GM18499 (cell line): ENCODE measurements at regions not wholly inside any gene's neighbourhood (a gene's known extent, or its start where the extent isn't known, plus 50 kb on each side); places are given as distances from the start of the nearest gene placed in this dataset.
"Not testable (repeated sequence)": the region's sequence is repeated elsewhere in the genome, so short reads cannot be mapped to it uniquely, and the experiment has no call there.

Source experiments
- ATAC-seq: cut with Tn5 transposase; IDR thresholded peaks from one replicate; pipeline ENCODE4 v1.9.1; 2021; ENCODE audit warnings: moderate number of reproducible peaks; ENCODE audit not compliant: insufficient read depth, unreplicated experiment

DNA sequence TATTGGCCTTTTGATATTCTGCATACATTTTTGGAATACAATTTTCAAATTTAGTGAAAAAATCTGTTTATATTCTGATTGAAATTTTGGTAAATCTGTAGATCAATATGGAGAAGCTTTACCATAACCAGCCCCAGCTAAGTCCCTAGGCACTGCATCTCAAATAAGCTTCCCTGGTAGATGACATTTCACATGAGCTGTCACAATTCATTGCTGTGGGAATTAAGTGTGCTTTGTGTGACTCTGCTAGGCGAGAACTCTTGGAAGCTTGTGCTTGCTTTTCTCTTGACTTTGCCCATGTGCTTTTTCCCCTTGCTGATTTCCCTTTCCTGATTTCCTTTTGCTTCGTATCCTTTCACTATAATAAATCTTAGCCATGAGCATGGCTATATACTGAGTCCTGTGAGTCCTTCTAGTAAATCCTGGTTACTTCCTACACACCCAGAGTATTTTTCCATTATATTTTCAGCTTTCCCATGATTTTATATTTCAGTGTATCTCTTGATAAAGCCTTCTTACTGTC is 166.5 kb upstream of the MMS22L start:
- no peak for ATAC-seq

DNA sequence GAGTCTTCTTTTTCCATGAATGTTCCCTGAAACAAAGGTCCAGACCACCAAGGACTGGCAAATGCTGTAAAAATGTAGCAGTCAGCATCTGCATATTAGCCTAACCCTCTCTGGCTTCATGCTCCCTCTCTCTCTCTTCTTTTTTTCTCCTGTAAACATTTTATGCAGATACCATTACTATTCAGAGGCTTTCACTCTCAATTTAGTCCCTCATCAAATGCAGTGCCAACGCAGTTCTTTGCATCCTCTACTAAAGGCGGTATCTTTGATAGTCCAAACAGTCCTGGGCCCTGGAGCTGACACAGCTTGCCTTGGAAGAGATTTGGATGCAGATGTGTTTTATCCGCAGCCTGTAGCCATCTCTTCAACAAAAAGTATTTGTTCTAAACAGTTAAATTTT is 167.1 kb upstream of the MMS22L start:
- ATAC-seq: no peak

DNA sequence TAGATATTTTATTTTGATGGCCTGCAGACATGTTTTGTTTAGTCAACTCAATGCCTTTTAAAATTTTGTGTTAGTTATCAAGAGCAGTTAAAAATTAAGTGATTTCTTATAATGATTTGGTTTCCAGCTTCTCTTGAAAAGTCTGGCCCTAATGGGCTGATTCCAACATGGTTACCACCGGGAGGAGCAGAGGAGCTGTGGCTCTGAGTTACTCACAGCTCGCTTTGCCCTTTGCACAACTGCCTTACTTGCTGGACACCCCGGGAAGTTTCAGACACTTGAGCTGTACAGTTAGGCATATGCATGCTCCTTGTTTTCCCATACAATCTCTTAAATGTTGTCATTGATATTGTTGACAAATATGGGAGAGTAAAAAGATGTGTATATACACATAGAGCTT is 173.1 kb upstream of the MMS22L start:
- no peak for ATAC-seq

DNA sequence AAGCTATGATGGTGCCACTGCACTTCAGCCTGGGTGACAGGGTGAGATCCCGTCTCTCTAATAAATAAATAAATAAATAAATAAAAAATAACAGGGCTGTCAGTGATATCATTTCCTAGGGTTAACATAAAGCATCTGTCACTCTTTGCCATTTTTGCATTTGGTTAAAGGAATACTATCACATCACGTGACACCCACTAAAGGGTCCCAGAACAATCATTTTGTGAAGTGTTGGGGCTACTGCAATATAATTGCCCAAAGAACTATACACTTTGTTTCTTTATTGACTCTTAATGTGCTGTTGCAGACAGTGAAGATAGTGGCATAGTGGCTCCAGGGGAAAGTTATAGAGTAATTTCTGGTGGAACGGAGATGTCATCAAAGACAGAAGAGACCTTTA is 176.5 kb upstream of the MMS22L start:
- ATAC-seq: no peak

DNA sequence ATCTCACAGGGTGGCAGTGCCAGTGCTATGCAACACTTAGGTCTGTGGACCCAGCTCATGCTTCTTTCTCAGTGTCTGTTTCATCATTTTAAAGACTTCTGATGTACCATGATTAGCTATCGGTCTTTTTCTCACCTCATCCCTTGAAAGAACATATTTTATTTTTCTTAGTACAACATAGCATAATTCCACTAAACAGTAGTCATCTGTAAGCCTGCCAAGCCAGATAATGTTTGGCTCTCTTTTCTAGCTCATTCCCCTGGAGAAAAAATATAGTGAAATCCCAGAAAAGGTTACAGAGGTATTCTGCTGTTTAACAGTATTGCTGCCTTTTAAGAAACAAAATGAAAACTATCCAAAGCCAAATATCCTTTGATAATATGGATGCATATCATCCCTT is 177.0 kb upstream of the MMS22L start:
- ATAC-seq: no peak

DNA sequence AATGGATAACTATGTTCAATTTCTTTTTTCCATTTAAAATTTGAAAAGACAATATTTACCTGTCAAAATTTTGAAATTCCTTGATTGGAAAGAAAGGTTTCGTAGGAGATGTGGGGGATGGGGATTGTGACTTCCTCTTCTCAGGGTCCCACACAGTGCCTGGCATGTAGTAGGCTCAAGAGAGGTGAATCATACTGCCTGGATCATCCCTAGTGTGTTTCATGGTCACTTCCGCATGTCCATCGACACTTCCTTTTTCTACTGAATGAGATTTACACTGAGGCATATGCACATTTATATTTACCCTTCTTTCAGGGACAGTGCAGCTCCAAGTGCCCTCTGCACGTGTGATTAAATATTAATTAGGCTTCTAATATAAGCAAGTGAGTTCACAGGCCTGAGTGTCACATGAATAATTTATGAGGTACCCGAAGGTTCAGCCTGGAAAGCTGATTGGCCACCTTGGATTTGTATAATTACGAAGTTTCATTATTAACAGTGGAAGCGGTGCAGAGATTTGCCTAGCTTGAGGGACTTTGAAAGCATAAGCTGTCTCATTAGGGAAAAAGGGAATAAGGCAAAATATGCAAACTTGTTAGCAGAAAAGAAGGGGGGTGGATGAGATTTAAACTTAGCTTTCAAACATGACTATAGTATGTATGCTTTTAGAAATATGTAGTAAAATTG is 177.5 kb upstream of the MMS22L start:
- ATAC-seq: no peak

DNA sequence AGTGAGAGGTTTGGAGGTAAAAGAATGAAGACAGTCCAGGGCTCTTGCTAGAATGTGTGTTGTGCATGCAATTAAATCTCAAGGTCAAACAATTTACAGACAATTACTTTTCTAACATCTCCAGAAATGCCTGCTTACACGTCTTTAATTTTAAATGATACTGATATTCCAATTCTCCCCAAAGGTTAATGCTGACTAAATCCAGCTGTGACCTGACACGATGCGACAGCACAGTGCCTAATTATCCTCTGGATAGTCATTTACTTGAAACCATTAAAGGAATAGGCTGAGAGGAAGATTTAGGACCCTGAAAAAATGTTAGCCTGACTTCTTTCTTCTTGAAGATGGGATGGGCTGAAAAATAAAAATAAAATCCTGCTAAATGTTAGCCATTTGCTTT is 178.2 kb upstream of the MMS22L start:
- no peak for ATAC-seq

DNA sequence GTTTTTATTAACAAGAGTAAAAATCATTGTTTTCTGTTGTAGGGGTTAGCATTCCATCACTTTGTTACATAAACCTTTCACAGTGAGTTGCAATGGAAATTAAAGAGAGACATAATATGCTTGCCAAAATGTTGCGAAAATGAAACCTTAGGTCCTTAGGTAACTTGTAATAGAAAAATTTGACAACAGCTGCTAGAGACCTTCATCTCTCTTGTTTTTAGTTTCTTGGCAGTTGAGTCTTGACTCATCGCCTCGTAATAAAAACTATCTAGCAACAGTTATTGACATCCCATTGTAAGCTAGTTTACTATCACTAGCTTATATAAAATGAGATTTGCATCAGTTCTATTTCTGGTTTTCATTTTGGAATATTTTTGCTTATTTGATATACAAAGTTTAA is 179.0 kb upstream of the MMS22L start:
- ATAC-seq: no peak

DNA sequence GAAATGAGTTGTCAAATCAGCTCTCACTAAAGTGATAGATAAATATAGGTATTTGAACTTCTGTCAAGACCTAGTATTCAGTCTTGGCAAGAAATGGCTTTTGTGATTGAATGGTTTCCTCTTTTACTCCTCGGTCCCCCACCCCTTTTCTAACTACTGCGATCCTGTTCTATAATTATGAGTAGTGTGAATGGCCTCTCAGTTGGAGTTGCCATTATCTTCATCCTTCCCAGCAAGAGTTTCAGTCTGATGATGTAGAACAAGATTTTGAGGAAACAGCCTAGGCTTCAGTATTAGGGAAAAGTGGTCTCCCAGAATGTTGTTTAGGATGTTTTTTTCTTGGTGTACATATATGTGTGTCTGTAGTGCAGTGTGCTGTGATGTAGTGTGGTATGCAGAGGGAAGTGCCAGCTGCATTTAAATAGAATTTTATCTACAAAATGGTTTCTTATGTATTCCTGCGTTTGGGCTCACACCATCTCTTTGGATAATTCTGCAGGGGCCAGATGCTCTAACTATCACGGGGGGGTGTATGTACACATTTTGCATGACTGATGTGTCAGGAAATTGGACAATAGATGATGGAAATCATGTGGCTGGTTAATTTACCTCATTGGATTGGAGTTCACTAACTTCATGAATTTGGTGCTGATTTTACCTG is 180.1 kb upstream of the MMS22L start:
- no peak for ATAC-seq

DNA sequence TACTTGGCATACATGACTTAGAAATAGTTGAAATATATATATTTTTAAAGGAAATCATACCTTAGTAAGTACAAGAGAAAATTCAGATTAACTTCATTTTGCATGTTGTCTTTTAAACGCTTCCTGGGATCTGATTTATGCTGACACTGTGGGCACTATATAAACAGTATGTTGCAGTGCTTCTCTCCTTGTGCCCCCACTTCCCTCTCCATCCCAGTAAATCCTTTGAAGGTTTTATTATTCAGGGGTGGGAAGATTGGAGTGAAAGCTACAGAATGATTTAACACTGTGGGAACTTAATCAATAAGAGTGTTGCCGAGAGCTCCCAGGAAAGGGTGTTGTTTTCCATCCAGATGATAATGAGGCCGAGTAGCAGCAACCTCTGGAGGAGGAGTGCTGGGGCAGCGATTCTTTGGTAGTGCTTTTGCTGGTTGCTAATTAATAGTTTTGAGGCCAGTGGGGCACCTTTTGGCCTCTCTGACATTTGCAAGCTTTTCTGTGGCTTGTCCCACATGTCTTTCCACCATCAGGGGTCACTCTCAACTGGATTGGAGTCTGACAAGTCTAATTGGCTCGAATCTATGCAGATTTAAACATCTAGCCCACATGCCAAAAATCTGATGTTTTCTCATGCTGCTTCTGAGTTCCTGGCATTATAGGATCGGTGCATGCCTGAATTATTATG is 183.0 kb upstream of the MMS22L start:
- no peak for ATAC-seq

DNA sequence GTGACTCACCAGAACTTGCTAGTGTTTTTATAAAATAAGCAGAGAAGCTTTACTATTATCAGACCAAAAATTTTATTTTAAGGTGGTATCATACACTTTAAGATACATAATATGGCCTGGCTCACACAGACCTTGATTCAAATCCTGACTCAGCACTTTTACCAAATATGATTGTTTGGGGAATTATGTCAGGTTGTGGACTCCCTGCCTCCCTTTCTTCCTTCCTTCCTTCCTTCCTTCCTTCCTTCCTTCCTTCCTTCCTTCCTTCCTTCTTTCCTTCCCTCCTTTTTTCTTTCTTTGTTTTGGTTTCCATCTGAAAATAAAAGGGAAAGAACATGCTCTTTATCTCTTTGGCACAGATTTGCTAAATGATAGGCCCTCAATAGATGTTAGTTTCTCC is 186.0 kb upstream of the MMS22L start:
- ATAC-seq: no peak

DNA sequence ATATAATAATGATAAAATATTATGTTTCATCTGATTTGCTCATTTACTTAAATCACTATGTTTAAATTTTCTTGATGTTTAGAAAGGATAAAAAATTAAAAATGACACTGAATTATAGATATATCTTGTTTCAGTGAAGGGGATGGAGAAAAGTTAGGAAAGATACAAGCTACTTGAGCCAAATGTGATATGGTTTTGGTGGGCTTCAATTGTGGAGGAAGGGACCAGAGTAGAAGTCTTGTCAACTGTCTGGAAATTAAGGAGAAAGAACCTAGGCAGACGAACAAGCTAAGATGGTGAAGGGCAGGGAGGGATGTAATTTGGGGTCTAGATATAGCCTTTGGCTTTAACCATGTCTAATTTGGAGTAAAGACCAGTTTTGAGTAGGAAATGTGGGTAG is 186.4 kb upstream of the MMS22L start:
- no peak for ATAC-seq

DNA sequence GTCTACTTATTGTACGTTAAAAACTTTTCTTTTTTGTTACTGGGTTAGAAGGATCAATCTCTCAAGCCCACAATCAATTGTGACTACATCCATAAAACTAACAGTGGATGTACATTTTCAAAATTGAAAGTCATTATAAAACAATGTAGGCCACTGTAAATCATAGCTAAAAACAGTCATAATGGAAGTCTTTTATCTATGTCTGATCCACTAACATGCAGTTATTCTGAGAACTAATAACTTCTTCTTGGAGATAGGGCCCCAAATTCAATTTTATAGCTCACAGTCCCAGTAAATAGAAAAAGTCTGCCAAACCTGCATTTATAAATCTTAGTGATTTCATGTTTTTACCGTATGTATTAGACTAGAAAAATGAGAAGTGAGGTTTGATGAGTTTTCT is 187.3 kb upstream of the MMS22L start:
- no peak for ATAC-seq

DNA sequence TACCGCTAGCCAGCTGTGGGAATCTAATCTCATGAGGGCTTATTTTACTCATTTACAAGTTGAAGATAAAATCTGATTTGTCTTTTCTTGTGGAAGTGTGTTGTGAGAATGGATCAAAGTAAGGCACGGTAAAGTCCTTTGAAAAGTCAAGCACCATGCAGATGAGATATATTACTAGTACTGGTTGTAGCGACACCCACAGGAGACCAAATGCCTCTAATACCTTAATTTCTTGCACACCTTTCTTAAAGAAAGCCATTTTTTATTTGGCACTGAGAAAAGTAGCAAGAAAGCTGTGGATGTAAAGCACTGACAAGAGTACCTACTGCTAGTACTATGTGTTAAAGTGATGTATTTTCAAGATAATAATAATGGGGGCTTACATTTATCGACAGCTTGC is 191.0 kb upstream of the MMS22L start:
- no peak for ATAC-seq

DNA sequence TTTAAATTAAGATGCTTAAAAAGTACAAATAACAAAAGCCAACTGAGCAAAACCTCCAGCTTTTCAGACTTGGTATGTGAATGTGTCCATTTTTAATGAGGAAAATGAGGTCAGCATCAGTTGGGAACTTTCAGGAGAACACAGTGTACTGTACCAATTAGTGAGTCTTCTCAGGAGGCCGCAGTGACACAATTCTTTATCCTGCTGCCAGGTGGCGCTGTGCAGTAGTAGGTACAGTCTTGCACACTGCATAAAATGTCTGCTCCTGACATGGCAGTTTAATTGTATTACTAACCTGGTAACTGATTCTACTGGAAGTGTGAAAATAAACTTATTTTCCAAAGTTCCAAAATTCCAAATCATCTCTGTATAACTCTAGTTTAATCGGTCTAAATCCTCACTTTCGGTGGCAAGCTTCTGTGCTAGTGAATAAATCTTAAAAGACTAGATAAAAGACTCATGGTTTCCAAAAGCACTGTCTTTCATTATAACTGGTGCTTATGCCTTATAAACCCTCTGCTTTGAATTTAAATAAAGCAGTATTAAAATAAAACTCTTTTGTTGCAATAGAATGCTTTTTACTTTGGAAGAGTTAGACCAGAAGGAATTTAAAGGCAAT is 214.8 kb upstream of the MMS22L start:
- ATAC-seq: peak; percentile 91

DNA sequence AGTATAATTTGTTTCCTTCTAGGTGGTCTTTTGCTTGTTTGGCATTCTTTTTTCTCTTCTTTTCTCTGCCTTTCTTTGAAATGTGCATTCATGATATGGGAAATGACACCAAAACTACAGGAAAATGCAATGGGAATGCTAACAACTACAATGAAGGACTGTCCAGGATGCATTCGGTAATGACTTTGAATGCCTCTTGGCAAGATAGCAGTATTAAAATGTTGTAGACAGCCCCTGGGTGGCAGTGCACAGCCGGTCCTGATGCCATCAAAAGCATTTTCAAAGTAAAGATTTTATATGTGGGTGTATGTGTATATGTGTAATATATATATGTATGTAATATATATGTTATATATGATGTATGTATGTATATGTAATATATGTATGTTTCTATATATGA is 218.8 kb upstream of the MMS22L start:
- ATAC-seq: no peak

DNA sequence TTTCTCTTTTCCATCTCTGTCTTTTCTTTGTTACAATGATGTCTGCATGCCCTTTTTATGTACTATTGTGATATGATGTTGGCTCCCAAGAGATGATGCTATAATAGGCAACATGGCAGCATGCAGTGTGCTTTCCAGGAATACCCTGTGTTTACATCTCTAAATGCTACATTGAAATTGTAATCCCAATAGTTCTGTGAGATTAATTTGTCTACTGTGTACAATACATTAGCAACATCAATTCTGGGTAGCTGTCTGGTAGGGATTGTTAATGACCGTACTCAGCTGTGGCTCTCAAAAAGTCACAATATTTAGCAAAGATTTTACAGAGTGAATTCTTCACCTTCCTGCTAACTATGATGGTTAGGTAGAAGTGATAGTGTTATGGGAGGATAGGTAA is 225.6 kb upstream of the MMS22L start:
- ATAC-seq: no peak

DNA sequence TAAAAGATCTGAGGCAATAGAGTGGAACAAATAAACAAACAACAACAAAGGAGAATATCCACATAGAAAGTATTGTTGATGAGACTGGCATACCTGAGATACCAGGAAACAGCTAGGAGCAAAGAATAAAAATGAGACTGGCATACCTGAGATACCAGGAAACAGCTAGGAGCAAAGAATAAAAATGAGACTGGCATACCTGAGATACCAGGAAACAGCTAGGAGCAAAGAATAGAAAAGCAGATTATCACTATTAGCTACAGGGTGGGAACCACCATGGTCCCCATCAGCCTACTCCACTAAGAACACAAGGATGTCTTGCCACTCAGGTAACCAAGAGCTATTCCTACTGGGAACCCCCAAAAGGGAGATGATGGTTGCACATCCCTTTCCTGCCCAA is 230.2 kb upstream of the MMS22L start:
- ATAC-seq: not testable (repeated sequence)

DNA sequence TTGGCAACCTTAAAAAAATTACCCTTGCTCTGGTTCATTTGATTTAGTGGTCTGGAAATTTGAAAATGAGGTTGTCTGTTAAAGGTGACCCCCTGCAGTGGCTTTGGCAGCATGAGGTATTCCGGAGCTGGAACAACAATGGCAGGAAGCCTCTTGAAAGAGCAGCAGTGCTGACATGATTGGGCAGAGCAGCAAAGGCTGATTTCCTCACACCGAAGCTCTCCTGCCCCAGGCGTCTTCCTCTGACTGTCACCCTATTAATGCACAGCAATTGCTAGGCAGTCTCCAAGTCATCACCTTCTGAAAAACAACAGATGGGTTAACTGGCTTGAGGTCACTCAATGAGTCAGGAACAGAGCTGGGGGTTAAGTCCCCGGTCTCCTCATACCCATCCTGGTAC is 241.8 kb upstream of the MMS22L start:
- no peak for ATAC-seq

DNA sequence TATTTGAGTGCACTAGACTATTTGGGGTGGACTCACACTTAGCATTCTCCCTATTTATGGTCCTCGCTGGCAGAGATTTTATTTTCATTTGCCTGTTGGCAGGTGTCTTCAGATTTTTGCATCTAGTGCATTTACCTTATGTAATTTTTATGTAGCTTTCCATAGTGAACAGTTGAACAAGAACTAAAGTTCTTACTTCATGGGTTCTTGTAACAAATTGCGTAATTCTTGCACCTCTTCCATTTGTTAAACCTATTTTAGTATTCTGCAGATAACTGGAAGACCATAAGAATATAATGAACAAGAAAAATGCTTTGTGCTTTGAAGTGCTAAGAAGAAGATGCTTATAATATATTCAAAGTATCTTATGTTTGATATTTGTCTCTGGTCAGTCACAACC is 252.8 kb upstream of the MMS22L start:
- no peak for ATAC-seq

DNA sequence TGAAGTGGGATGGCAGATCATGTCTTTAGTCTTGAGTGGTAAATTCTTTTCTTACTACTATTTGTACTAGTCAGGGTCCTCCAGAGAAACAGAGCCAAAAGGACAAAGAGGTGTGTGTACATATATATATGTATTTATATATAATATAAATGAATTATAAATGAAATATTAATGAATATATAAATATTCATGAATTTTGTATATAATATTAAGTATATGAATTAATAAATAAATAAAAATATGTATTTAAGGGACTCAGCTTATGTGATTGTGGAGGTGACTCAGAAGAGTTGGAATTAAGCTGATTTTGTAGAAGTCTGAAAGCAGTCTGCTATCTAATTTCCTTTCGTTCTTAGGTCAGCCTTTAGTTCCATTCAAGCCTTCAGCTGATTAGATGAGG is 265.3 kb upstream of the MMS22L start:
- no peak for ATAC-seq
